Effector memory CD4-positive, alpha-beta T cell (primary cell): ENCODE measurements at regions not wholly inside any gene's neighbourhood (a gene's known extent, or its start where the extent isn't known, plus 50 kb on each side); places are given as distances from the start of the nearest gene placed in this dataset.

ENCODE experiments used
- DNase-seq, 3 donors: peaks; one replicate each; pipeline ENCODE4 v3.0.0-alpha.2; 2020
- H3K27ac ChIP-seq: 2 replicates; pipeline ENCODE4 v1.7.0; 2013; ENCODE audit warnings: mild to moderate bottlenecking, low read length, moderate library complexity; ENCODE audit not compliant: insufficient read depth, poor library complexity, severe bottlenecking
- H3K27me3 ChIP-seq: replicated peaks from 2 replicates; pipeline ENCODE4 v1.7.0; 2013; ENCODE audit warnings: mild to moderate bottlenecking, low read length; ENCODE audit not compliant: insufficient read depth, control insufficient read depth, poor library complexity, severe bottlenecking
- H3K36me3 ChIP-seq: 2 replicates; pipeline ENCODE4 v1.7.0; 2013; ENCODE audit warnings: mild to moderate bottlenecking, low read length, moderate library complexity; ENCODE audit not compliant: control insufficient read depth, insufficient read depth
- H3K4me1 ChIP-seq: 2 replicates; pipeline ENCODE4 v1.7.0; 2013; ENCODE audit warnings: low read length, mild to moderate bottlenecking; ENCODE audit not compliant: control insufficient read depth, insufficient read depth, poor library complexity, severe bottlenecking
- H3K4me3 ChIP-seq: 2 replicates; pipeline ENCODE4 v1.7.0; 2013; ENCODE audit warnings: low read length, low read depth, mild to moderate bottlenecking; ENCODE audit not compliant: insufficient read depth, poor library complexity, severe bottlenecking
- H3K9me3 ChIP-seq: 2 replicates; pipeline ENCODE4 v1.7.0; 2013; ENCODE audit warnings: mild to moderate bottlenecking, low read length, moderate library complexity; ENCODE audit not compliant: control insufficient read depth

- H3K9me3 ChIP-seq = no peaks in the 10 kb centered on the region
- H3K27ac ChIP-seq = no peak overlapping the region
- no peaks in the 10 kb centered on the region for H3K36me3 ChIP-seq
- H3K4me3 ChIP-seq = no peak overlapping the region
- no peaks in the 10 kb centered on the region for H3K4me1 ChIP-seq
- H3K27me3 ChIP-seq = no peaks in the 10 kb centered on the region
- no peak for DNase-seq
Measured at GRCh38 chr6:14918200-14918907, 327.5 kb upstream of the JARID2 start.

- H3K36me3 ChIP-seq = no peaks in the 10 kb centered on the region
- H3K27ac ChIP-seq = no peak overlapping the region
- H3K27me3 ChIP-seq = no peaks in the 10 kb centered on the region
- DNase-seq = no peak
- H3K4me1 ChIP-seq = no peaks in the 10 kb centered on the region
- no peaks in the 10 kb centered on the region for H3K9me3 ChIP-seq
- no peak overlapping the region for H3K4me3 ChIP-seq
Measured at GRCh38 chr6:14919038-14919670, 326.7 kb upstream of the JARID2 start.

GRCh38 chr6:14920276-14920675 is 325.6 kb upstream of the JARID2 start:
- Histone ChIP-seq H3K9me3 (no peaks in the 10 kb centered on the region), H3K4me3 (no peak overlapping the region), H3K27ac (no peak overlapping the region), H3K4me1 (no peaks in the 10 kb centered on the region), H3K36me3 (no peaks in the 10 kb centered on the region), H3K27me3 (no peaks in the 10 kb centered on the region)
- DNase-seq = no peak

GRCh38 chr6:14921170-14921569 is 324.7 kb upstream of the JARID2 start:
- Histone ChIP-seq H3K36me3 (no peaks in the 10 kb centered on the region), H3K4me3 (no peak overlapping the region), H3K27me3 (no peaks in the 10 kb centered on the region), H3K9me3 (no peaks in the 10 kb centered on the region), H3K27ac (no peak overlapping the region), H3K4me1 (no peaks in the 10 kb centered on the region)
- no peak for DNase-seq

GRCh38 chr6:14921878-14922671 is 323.8 kb upstream of the JARID2 start:
- DNase-seq = no peak
- no peaks in the 10 kb centered on the region for H3K27me3 ChIP-seq
- H3K4me3 ChIP-seq = no peak overlapping the region
- no peaks in the 10 kb centered on the region for H3K4me1 ChIP-seq
- no peak overlapping the region for H3K27ac ChIP-seq
- no peaks in the 10 kb centered on the region for H3K36me3 ChIP-seq
- H3K9me3 ChIP-seq = no peaks in the 10 kb centered on the region

DNA sequence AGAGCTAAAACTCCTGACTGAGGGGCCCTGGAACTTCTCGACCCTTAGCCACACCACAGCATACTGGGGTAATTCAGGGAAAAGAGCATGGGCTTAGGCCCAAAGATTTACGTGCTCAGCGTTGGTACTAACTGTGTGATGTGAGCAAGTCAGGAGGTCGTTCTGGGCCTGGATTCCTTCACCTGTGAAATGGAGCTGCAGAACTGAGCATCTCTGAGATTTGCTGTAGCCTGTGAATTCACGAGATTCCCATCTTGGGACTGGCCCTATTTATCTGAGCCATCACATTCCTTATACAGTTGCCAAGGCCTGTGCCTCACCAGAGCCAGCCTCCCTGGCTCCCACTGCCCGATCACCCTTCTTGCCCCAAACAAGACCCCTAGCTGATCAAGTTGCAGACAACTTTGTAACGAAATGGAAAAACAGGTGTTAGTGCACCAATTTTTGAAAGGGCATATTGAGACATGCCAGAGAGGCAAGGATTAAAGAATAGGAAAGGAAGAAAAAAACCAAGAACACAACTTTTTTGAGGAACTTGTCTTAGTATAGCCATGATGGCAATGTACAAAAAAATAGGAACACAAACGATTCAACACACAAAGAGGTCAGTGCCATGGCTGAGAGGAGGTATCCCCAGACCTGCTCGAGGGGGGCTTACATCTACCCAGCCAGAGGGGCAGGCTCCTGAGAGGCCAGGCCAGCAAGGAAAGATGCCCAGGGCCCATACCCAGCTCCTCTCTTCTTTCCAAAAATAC is 323.0 kb upstream of the JARID2 start:
- Histone ChIP-seq H3K36me3 (no peaks in the 10 kb centered on the region), H3K27ac (no peak overlapping the region), H3K4me3 (no peak overlapping the region), H3K27me3 (no peaks in the 10 kb centered on the region), H3K9me3 (no peaks in the 10 kb centered on the region), H3K4me1 (no peaks in the 10 kb centered on the region)
- no peak for DNase-seq

DNA sequence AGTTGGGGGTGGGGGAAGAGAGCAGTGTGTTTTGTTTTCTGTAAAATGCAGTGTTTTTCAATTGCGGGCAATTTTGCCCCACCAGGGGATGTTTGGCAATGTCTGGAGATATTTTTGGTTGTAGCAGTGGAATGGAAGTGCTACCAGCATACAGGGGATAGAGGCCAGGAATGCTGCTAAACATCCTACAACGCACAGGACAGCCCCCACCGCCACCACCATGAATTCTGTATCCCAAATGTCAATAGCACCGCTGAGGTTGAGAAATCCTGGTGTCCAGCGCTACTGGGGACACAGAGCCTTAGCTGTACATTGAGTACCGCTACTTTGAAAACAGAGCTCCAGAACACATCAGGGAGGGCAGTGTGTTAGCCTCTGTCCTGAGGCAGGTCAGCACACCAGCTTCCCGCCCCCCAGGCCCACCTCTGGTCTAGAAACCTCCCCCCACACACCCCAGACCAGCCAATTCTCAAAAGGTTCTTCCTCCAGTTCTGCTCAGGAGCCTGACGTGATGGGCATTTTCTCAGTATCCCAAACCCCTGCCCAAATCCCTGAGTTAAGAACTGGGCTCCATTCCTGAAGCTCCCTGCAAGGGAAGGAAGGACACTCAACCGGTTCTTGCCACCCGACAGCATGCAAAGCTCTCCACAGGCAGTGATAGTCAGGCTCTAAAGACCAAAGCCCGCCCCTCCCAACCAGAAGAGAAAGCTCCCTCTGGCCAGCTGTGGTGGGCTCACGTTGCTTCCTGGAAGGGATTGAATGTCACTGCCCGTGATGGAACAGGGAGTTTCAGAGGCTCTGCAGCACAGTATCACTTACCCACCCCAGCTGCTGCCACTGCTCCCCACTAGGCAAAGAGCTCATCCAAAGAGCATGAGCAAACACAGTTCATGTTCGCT is 321.5 kb upstream of the JARID2 start:
- no peaks in the 10 kb centered on the region for H3K27me3 ChIP-seq
- no peaks in the 10 kb centered on the region for H3K9me3 ChIP-seq
- no peaks in the 10 kb centered on the region for H3K4me1 ChIP-seq
- no peak overlapping the region for H3K27ac ChIP-seq
- H3K36me3 ChIP-seq = no peaks in the 10 kb centered on the region
- no peak overlapping the region for H3K4me3 ChIP-seq
- DNase-seq = no peak

DNA sequence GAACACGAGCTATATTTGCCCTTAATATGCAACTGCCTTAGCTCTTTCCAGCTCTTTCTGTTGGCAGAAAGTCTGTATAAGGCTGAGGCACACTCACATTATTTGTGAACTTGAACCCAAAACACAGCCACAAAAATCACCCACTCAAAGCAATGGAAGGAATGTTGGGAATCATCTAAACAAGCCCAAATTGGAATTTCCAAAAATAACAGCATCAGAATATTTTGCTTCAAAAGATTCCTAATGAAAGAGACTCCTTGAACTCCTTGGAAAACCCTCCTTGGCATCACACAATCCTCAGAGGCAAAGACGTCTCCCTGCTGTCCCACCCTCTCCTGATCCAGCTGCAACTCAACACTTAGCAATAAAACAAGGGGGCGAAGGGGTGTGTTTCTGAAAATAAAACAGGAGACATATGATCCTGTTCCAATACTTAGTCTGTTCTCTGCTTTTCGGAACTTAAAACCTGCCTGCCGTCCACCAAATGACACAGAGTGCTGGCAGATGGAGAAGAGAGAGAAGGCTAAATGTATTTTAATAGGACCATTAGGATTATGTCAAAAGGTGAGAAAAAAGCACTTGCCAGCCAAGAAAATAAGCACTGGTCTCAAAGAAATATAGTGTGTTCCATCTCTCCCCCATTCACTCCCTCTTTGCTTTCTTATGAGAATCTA is 320.7 kb upstream of the JARID2 start:
- no peaks in the 10 kb centered on the region for H3K4me1 ChIP-seq

GRCh38 chr6:14925699-14926026 is 320.2 kb upstream of the JARID2 start:
- DNase-seq = no peak
- Histone ChIP-seq H3K27ac (no peak overlapping the region), H3K4me1 (no peaks in the 10 kb centered on the region), H3K4me3 (no peak overlapping the region), H3K36me3 (no peaks in the 10 kb centered on the region), H3K9me3 (no peaks in the 10 kb centered on the region), H3K27me3 (no peaks in the 10 kb centered on the region)

More for the DNA sequence above, 320.7 kb upstream of the JARID2 start:
- H3K4me3 ChIP-seq = no peak overlapping the region
- H3K27me3 ChIP-seq = no peaks in the 10 kb centered on the region
- no peak for DNase-seq
- H3K36me3 ChIP-seq = no peaks in the 10 kb centered on the region
- no peaks in the 10 kb centered on the region for H3K9me3 ChIP-seq
- H3K27ac ChIP-seq = no peak overlapping the region
